GM19324 (cell line): ENCODE measurements at regions not wholly inside any gene's neighbourhood (a gene's known extent, or its start where the extent isn't known, plus 50 kb on each side); places are given as distances from the start of the nearest gene placed in this dataset.
A peak's percentile ranks its signal among the peaks of the same experiment; 100 is the strongest.
"Not testable (repeated sequence)": the region's sequence is repeated elsewhere in the genome, so short reads cannot be mapped to it uniquely, and the experiment has no call there.

Experiments
- ATAC-seq: cut with Tn5 transposase; IDR thresholded peaks from one replicate; pipeline ENCODE4 v1.9.1; 2021; ENCODE audit warnings: mild to moderate bottlenecking, moderate library complexity; ENCODE audit not compliant: unreplicated experiment, low FRiP score

- ATAC-seq = no peak
Observed at GRCh38 chr18:59980188-59980637, 80.4 kb downstream of the PMAIP1 start.

DNA sequence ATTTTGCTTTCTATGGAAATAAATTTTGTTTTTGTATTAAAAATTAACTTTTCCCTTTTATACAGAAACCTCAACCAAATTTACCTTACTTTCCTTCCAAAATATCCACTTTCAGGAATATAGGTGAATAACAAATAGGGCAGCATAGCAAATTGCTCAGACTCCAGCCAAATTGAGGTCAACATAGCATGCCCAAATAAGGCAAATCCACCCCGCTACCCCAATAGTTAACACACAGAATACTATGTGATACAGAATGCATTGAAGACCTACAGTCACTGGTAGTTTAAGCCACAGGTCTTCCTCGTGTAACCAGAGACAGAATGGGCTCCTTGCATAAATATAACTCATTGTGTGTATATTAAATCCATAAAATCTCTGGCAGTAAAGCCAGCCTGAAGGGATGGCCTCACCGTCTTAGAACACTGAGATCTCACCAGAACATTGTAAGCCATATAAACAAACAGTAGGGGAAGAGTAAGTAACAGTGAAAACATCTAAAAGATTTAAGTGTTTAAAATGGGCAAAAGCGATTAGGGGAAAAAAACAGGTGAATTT is 72.2 kb downstream of the PMAIP1 start:
- ATAC-seq = no peak

DNA sequence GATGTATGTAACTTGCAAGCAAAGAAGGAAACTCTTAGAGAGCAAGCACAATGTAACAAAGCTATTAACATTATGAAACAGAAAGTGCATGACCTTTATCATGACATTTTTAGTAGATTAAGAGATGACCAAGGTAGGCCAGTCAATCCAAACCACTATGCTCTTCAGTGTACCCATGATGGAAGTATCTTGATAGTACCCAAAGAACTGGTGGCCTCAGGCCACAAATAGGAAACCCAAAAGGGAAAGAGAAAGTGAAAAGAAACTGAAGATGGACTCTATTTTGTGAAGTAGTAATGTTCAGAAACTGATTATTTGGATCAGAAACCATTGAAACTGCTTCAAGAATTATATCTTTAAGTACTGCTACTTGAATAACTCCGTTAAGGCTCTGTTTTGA is 71.3 kb downstream of the PMAIP1 start:
- peak; percentile 70 for ATAC-seq

DNA sequence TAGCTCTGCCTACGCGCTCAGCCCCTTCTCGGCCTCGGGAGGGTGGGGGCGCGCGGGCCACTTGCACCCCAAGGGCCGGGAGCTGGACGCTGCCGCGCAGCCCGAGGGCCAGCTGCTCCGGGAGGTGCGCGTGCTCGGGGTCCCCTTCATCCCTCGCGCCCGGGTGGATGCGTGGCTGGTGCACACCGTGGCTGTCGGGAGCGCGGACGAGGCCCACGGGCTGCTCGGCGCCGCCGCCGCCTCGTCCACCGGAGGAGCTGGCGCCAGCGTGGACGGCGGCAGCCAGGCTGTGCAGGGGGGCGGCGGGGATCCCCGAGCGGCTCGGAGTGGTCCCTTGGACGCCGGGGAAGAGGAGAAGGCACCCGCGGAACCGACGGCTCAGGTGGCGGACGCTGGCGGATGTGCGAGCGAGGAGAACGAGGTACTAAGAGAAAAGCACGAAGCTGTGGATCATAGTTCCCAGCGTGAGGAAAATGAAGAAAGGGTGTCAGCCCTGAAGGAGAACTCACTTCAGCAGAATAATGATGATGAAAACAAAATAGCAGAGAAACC is 69.8 kb downstream of the PMAIP1 start:
- ATAC-seq = not testable (repeated sequence)

DNA sequence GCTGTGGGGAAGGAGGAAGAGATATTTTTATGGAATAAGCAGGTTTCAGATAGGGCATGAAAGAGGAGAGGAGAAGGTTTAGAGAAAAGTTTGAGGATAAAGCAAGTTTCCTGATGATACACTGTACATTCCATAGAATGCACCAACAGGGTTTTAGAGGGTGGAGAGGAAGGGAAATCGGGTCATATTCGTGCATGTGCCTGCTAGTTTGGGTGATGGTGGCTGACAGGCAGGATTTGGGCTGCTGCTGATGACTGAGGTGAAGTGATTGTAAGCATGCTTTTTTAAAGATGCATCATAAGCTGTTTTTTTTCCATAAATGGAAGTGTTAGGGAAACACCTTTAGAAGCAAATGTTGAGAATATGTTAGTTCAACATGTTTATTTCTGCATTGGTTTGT is 68.8 kb downstream of the PMAIP1 start:
- no peak for ATAC-seq

GRCh38 chr18:59967878-59968277 is 68.1 kb downstream of the PMAIP1 start:
- no peak for ATAC-seq

GRCh38 chr18:59966913-59967312 is 67.1 kb downstream of the PMAIP1 start:
- ATAC-seq = no peak

DNA sequence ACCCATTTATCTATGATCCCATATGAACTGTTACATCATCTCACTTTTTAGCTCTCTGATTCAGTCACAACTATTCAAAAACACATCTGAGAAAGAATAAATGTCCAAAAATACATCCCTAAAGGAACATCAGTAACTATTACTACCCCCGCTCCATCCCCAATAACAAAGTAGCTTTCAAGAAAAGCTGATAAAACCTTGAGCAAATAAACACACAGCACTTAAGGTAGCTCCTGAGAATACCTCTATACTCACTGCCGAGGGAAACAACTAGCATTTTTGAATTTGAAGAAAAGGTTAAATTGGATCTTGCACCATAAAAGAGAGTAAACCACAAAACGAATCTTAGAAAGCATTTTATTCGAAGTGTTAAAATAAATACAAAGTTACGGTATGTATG is 63.4 kb downstream of the PMAIP1 start:
- no peak for ATAC-seq

GRCh38 chr18:59961070-59961469 is 61.3 kb downstream of the PMAIP1 start:
- ATAC-seq = peak; percentile 92

GRCh38 chr18:59960272-59960671 is 60.5 kb downstream of the PMAIP1 start:
- ATAC-seq = no peak

DNA sequence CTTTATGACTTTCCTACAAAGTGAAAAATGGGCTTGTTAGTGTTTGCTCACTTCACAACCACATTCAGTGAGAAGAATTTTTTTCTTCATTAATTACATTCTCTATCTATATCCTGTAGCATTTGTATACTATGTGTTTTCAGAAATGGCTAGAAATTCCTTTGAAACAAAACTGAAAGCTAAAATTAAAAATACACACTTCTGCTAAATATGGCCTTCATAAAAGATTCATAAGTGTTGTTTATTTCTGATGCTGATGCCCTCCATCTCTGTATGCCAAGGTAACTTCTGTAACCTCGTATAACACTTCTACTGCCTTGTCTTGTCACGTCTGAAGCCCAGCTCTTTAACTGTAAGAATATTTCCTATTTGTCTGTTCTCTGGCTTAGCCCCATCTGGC is 59.8 kb downstream of the PMAIP1 start:
- no peak for ATAC-seq

DNA sequence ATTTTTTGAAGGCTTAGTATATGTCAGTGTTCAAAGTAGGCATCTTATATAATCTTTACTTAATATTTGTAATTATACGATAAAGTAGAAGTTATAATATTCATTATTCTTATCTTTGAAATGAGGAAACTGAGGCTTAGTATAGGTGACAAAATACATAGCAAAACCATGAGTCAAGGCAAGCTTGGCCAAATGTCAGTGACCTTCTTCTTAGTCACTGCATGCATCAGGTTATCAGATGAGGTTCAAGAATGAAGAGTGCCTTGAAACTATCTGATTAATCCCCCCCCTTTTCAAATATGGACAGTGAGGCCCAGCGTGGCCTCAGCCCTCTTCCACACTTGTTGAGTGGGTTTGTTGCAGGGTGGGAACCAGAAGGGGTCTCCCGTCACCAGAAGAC is 59.3 kb downstream of the PMAIP1 start:
- ATAC-seq = no peak

DNA sequence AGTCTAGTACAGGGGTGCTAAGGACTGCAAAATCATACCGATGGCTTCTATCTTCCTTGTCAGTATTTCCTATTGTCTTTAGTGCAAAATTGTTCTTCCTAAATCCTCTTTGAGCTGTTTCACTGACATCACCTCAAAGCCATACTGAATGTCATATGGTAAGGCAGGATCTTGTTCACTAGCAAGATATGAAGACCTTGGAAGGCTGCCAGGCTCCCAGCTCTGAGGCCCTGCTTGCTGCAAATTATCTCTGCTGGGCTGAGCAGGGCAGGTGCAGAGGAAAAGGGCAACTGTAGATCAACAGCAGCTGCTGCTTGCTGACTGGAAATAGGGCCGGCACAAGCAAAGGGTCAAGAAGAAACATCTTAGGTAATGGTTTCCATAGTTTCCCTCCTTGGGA is 58.2 kb downstream of the PMAIP1 start:
- ATAC-seq = peak; percentile 56

- ATAC-seq = no peak
Observed at GRCh38 chr18:59954755-59955156, 55.0 kb downstream of the PMAIP1 start.

DNA sequence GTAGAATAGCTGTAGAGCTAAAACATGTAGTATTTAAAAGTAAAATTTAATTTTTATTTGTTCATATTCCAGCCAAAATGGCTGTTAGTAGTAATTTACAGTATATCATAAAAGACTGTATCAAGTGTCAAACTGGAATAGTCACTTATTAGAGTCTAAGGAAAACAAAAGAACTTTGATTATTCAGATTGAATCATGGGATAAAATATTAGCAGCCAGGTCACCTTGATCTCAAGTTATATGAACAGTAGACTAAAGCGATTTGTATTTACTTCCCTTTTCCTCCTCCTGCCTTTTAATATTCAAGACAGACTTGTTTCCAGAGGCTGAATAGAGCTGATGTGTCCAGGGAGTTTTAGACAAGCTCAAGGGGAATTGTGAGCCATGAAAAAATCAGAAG is 54.4 kb downstream of the PMAIP1 start:
- no peak for ATAC-seq
